ENCODE measurements at regions not wholly inside any gene's neighbourhood (a gene's known extent, or its start where the extent isn't known, plus 50 kb on each side); places are given as distances from the start of the nearest gene placed in this dataset.

DNA sequence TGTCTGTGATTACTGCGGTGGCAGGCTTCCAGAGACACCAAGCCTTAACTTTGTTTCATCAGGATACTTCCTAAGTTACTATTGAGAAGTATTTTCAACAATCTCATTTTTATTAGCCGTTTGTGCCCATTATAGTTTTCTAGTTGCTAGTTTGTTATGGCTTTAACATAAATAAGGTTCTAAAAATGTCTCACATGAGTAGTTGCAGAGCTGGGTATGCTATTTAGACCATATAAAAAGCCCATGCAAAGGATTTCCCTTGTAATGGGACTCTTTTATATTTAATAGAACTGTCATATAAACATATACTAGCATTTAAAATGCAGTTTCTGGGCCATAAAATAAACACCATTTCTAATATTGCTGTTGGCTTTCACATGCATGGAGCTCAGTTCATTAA is 205.3 kb upstream of the TCF21 start:
- no peak for DNase-seq
- Histone ChIP-seq H3K9me3 (no peaks in the 10 kb centered on the region), H3K4me3 (no peak overlapping the region), H3K4me1 (peaks cover 0 to 25% (median 19%) of the 10 kb centered on the region in 4 donors), H3K36me3 (no peaks in the 10 kb centered on the region), H3K27me3 (peaks cover 0 to 77% (median 16%) of the 10 kb centered on the region in 3 donors), H3K27ac (no peak overlapping the region)
- TF ChIP-seq POLR2AphosphoS5 (IDR thresholded peaks at IDR 0.05) (peak; percentile 42 to 80 (median 64)), POLR2A (IDR thresholded peaks at IDR 0.05) (no peak), EP300 (IDR thresholded peaks at IDR 0.05) (no peak)
- 47 to 56% methylated on average over 2 of the region's 2 CpGs for WGBS, 2 donors
- intact Hi-C loops (cut with DNase I), result no loop called here

DNA sequence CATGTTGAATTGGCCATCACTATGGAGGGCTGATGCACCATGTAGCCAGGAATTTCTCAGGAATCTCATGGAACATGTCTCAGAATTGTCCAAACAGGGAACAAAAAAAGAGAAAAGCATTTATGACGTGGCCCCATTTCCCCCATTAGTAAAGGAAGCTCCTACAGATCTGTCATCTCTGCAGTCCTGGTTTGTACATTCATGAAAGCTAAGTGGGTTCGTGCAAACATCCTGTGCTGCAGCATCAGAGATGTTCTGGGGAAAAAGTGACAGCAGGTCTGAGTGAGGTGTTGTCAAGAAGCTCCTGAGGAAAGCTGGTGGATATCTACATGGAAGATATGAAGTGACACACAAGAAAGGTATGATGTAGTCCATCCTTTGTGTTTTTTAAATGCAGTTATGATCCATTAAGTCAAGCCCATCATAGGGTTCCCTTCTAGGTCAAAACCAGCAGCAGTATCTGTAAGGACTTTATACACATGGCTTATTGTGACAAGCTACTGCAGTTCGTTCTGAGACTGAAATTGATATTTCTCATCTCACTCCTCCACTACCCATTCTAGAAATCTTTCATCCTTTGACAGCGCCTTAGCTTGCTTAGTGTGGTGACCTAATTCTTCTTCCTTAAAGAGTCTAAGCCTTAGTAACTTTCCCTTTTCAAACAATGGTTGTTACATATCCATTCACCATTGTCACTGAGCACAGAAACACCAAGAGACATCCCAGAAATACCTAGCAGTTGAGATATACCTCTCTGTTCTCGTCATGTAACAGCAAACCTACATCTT is 200.0 kb upstream of the TCF21 start:
- 64 to 80% methylated on average over 5 of the region's 5 CpGs for WGBS, 2 donors
- intact Hi-C loops (cut with DNase I), result no loop called here
- Histone ChIP-seq H3K27me3 (peaks cover 0 to 64% (median 13%) of the 10 kb centered on the region in 3 donors), H3K27ac (no peak overlapping the region), H3K9me3 (no peaks in the 10 kb centered on the region), H3K4me1 (peaks cover 0 to 3% (median 1%) of the 10 kb centered on the region in 4 donors), H3K4me3 (no peak overlapping the region), H3K36me3 (no peaks in the 10 kb centered on the region)
- TF ChIP-seq EP300 (IDR thresholded peaks at IDR 0.05) (no peak), POLR2AphosphoS5 (IDR thresholded peaks at IDR 0.05) (no peak), POLR2A (IDR thresholded peaks at IDR 0.05) (no peak)
- TF ChIP-seq, protein P1, sequence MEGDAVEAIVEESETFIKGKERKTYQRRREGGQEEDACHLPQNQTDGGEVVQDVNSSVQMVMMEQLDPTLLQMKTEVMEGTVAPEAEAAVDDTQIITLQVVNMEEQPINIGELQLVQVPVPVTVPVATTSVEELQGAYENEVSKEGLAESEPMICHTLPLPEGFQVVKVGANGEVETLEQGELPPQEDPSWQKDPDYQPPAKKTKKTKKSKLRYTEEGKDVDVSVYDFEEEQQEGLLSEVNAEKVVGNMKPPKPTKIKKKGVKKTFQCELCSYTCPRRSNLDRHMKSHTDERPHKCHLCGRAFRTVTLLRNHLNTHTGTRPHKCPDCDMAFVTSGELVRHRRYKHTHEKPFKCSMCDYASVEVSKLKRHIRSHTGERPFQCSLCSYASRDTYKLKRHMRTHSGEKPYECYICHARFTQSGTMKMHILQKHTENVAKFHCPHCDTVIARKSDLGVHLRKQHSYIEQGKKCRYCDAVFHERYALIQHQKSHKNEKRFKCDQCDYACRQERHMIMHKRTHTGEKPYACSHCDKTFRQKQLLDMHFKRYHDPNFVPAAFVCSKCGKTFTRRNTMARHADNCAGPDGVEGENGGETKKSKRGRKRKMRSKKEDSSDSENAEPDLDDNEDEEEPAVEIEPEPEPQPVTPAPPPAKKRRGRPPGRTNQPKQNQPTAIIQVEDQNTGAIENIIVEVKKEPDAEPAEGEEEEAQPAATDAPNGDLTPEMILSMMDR (IDR thresholded peaks at IDR 0.05), result no peak
- DNase-seq, result no peak

DNA sequence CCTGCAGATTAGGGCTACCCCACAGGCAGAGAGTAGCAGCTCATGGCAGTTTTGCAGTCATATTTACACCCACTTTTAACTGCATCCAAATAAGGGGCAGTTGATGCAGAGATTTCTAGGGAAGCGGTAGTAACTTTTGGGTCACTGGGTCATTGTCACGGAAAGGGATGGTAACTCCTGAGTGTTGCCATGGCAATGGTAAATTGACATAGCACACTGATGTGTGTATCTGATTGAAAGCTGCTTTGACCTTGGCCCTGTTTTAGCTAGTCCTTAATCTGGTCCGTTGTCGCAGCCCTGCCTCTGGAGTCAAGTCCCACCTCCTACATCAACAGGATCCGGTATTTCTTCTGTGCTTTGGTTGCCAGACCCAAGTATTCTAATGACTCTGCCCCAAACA is 199.1 kb upstream of the TCF21 start:
- TF ChIP-seq EP300 (IDR thresholded peaks at IDR 0.05) (no peak), POLR2A (IDR thresholded peaks at IDR 0.05) (no peak), POLR2AphosphoS5 (IDR thresholded peaks at IDR 0.05) (no peak)
- TF ChIP-seq, protein P1 (IDR thresholded peaks at IDR 0.05), result no peak
- 41 to 63% methylated on average over 5 of the region's 5 CpGs for WGBS, 2 donors
- Histone ChIP-seq H3K27me3 (peaks cover 0 to 58% (median 13%) of the 10 kb centered on the region in 3 donors), H3K4me1 (no peaks in the 10 kb centered on the region), H3K4me3 (no peak overlapping the region), H3K27ac (no peak overlapping the region), H3K36me3 (no peaks in the 10 kb centered on the region), H3K9me3 (no peaks in the 10 kb centered on the region)
- DNase-seq, result no peak
- intact Hi-C loops (cut with DNase I), result no loop called here

DNA sequence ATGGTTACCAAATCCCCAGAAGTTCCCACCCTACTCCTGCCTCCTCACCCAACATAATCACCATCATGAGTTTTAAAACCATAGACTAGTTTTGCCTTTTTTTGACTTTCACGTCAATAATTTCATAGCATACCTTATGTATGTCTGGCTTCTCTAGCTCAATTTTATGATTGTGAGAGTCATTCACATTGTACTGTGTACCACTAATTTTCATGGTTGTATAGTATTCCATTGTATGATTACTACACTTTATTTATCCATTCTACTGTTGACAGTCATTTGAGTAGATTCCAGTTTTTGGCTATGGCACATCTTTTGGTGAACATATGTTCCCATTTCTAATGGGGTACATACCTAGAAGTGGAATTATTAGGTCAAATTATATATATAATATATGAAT is 195.3 kb upstream of the TCF21 start:
- Histone ChIP-seq H3K27ac (no peak overlapping the region), H3K36me3 (no peaks in the 10 kb centered on the region), H3K4me1 (no peaks in the 10 kb centered on the region), H3K27me3 (peaks cover 0 to 30% (median 3%) of the 10 kb centered on the region in 3 donors), H3K4me3 (no peak overlapping the region), H3K9me3 (no peaks in the 10 kb centered on the region)
- no peak for DNase-seq
- TF ChIP-seq EP300 (IDR thresholded peaks at IDR 0.05) (no peak), POLR2AphosphoS5 (IDR thresholded peaks at IDR 0.05) (no peak), POLR2A (IDR thresholded peaks at IDR 0.05) (no peak)
- TF ChIP-seq, protein P1 (IDR thresholded peaks at IDR 0.05), result no peak
- intact Hi-C loops (cut with DNase I), result no loop called here
- WGBS, 2 donors, result 95% methylated on average over 1 of the region's 1 CpG

DNA sequence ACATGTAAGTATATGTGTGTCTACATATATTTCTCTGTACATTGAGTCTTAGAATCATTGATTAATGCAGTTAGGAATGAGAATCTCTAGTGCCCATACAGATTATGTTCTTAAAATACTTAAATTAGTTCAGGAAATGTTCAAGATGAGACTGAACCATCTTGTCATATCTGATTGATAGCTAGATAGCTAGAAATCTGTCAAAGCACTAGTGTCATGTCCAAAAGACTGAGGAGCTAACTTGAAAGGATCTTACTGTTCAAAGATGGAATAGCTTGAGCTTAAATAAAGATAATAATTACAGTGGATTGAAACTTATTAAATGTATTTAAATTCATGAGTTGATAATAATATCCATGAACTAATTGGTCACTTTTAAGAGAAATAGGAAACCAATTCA is 191.7 kb upstream of the TCF21 start:
- no peak for DNase-seq
- Histone ChIP-seq H3K9me3 (no peaks in the 10 kb centered on the region), H3K4me1 (no peaks in the 10 kb centered on the region), H3K27me3 (peaks cover 0 to 11% (median 0%) of the 10 kb centered on the region in 3 donors), H3K4me3 (no peak overlapping the region), H3K27ac (no peak overlapping the region), H3K36me3 (no peaks in the 10 kb centered on the region)
- no peak for TF ChIP-seq EP300 (IDR thresholded peaks at IDR 0.05)
- TF ChIP-seq, protein P1 (IDR thresholded peaks at IDR 0.05), result no peak
- no peak for TF ChIP-seq POLR2AphosphoS5 (IDR thresholded peaks at IDR 0.05)
- no peak for TF ChIP-seq POLR2A (IDR thresholded peaks at IDR 0.05)
- intact Hi-C loops (cut with DNase I), result no loop called here

All from sigmoid colon (tissue), 6 donors.